SK-N-SH (cell line): ENCODE measurements at regions not wholly inside any gene's neighbourhood (a gene's known extent, or its start where the extent isn't known, plus 50 kb on each side); places are given as distances from the start of the nearest gene placed in this dataset.
A peak's percentile ranks its signal among the peaks of the same experiment; 100 is the strongest.

ENCODE experiments used
- CTCF ChIA-PET: fragments of 300-600, 350-600 bp; formaldehyde crosslinking; extraction: SDS; loops from one replicate; lab custom pipeline; 2021; lab: Yijun Ruan, JAX
- POLR2A ChIA-PET: fragments of 350-600 bp; sonication (Branson Sonifier 250); formaldehyde crosslinking; extraction: SDS; loops from one replicate; lab custom pipeline; 2020; ENCODE audit warnings: antibody characterized with exemption, inconsistent platforms; lab: Yijun Ruan, JAX
- DNase-seq: peaks from one replicate; pipeline ENCODE4 v3.0.0; 2012
- H2AFZ ChIP-seq: fragments of 200-600 bp; sonication (generic); 2 replicates; pipeline ENCODE4 v1.8.1; 2016; ENCODE audit warnings: antibody characterized with exemption, mild to moderate bottlenecking, low read depth
- H3F3A ChIP-seq: fragments of 200-600 bp; sonication (generic); replicated peaks from 2 replicates; pipeline ENCODE3; 2016; ENCODE audit warnings: antibody characterized with exemption, mild to moderate bottlenecking; ENCODE audit not compliant: insufficient read depth
- H3K27ac ChIP-seq, 2 experiments: fragments of 200-500 bp in 1 of 2; fragments of 200-600 bp in 1 of 2; sonication (Bioruptor generic) in 1 of 2; sonication (generic), shearing (Covaris generic) in 1 of 2; 2 replicates each; pipeline versions ENCODE4 v1.5.1 to v1.6.1; 2014 to 2016; ENCODE audit warnings: low read depth in 2 of 2, inconsistent platforms in 1 of 2, low read length in 1 of 2, mild to moderate bottlenecking in 1 of 2, mixed read lengths in 1 of 2
- H3K27me3 ChIP-seq: fragments of 200-600 bp; sonication (generic), shearing (Covaris generic); 2 replicates; pipeline ENCODE4 v1.6.1; 2016; ENCODE audit warnings: mixed run types; ENCODE audit not compliant: insufficient read depth
- H3K36me3 ChIP-seq, 2 experiments: fragments of 200-500 bp in 1 of 2; fragments of 200-600 bp in 1 of 2; sonication (Bioruptor generic) in 1 of 2; sonication (generic) in 1 of 2; replicated peaks in 1 of 2; 2 replicates each; pipeline versions ENCODE3 to v1.5.1; 2014 to 2016; ENCODE audit warnings: low read length in 1 of 2, mild to moderate bottlenecking in 1 of 2; ENCODE audit not compliant: insufficient read depth in 2 of 2, control insufficient read depth in 1 of 2
- H3K4me1 ChIP-seq, 2 experiments: fragments of 200-500 bp in 1 of 2; fragments of 200-600 bp in 1 of 2; sonication (Bioruptor generic) in 1 of 2; sonication (generic), shearing (Covaris generic) in 1 of 2; 2 replicates each; pipeline versions ENCODE4 v1.5.1 to v1.6.1; 2014 to 2016; ENCODE audit warnings: low read depth in 1 of 2, low read length in 1 of 2, mixed run types in 1 of 2; ENCODE audit not compliant: insufficient read depth in 2 of 2, control insufficient read depth in 1 of 2
- H3K4me2 ChIP-seq: fragments of 200-600 bp; sonication (generic), shearing (Covaris generic); 2 replicates; pipeline ENCODE4 v1.6.1; 2017; ENCODE audit warnings: mixed run types
- H3K4me3 ChIP-seq, 2 experiments: fragments of 200-500 bp in 1 of 2; fragments of 200-600 bp in 1 of 2; sonication (Bioruptor generic) in 1 of 2; sonication (generic), shearing (Covaris generic) in 1 of 2; 2 replicates each; pipeline versions ENCODE4 v1.5.1 to v1.8.1; 2014 to 2016; ENCODE audit warnings: low read depth in 2 of 2, inconsistent platforms in 1 of 2, low read length in 1 of 2, mild to moderate bottlenecking in 1 of 2, mixed read lengths in 1 of 2, moderate library complexity in 1 of 2
- H3K79me2 ChIP-seq: fragments of 200-600 bp; sonication (generic); 2 replicates; pipeline ENCODE4 v1.8.1; 2017; ENCODE audit warnings: mild to moderate bottlenecking; ENCODE audit not compliant: insufficient read depth
- H3K9ac ChIP-seq: fragments of 200-600 bp; sonication (generic); 2 replicates; pipeline ENCODE4 v1.6.1; 2017; ENCODE audit warnings: mixed run types
- H3K9me2 ChIP-seq: fragments of 200-600 bp; sonication (generic); 2 replicates; pipeline ENCODE4 v1.6.1; 2017; ENCODE audit warnings: mixed run types
- H3K9me3 ChIP-seq: fragments of 200-600 bp; sonication (generic); 2 replicates; pipeline ENCODE4 v1.6.1; 2017; ENCODE audit warnings: mixed run types, mild to moderate bottlenecking, moderate library complexity
- H4K20me1 ChIP-seq: fragments of 200-600 bp; sonication (generic); 2 replicates; pipeline ENCODE4 v1.6.1; 2017; ENCODE audit warnings: mild to moderate bottlenecking, mixed run types; ENCODE audit not compliant: insufficient read depth
- ELF1 ChIP-seq: IDR thresholded peaks from 2 replicates; pipeline ENCODE4 v1.4.0; 2012
- EP300 ChIP-seq, 2 experiments: IDR thresholded peaks; 2 replicates each; pipeline versions ENCODE4 v1.4.0 to v1.6.1; 2012; ENCODE audit warnings: borderline replicate concordance in 1 of 2, low read depth in 1 of 2, low read length in 1 of 2
- FOXJ3 ChIP-seq: sonication (generic); formaldehyde crosslinking; IDR thresholded peaks from 2 replicates; pipeline ENCODE4 v1.5.1; 2020; ENCODE audit warnings: mild to moderate bottlenecking, missing genetic modification reagents
- MEF2A ChIP-seq: IDR thresholded peaks from 2 replicates; pipeline ENCODE4 v1.4.0; 2012; ENCODE audit warnings: low read depth, borderline replicate concordance
- MXI1 ChIP-seq: IDR thresholded peaks from 2 replicates; pipeline ENCODE4 v1.6.1; 2012; ENCODE audit warnings: mild to moderate bottlenecking, low read depth, low read length, improper control_type of control experiment
- NFIC ChIP-seq: IDR thresholded peaks from 2 replicates; pipeline ENCODE4 v1.4.0; 2012; ENCODE audit warnings: borderline replicate concordance
- POLR2AphosphoS5 ChIP-seq: IDR thresholded peaks from 2 replicates; pipeline ENCODE4 v1.6.1; 2012; ENCODE audit warnings: low read depth, low read length
- RFX5 ChIP-seq: IDR thresholded peaks from 2 replicates; pipeline ENCODE4 v1.6.1; 2012; ENCODE audit warnings: mild to moderate bottlenecking, improper control_type of control experiment, low read length
- RXRA ChIP-seq: IDR thresholded peaks from 2 replicates; pipeline ENCODE4 v1.4.0; 2012; ENCODE audit warnings: low read depth, mild to moderate bottlenecking, borderline replicate concordance
- SIN3A ChIP-seq: IDR thresholded peaks from 2 replicates; pipeline ENCODE4 v1.6.1; 2012; ENCODE audit warnings: low read depth, mild to moderate bottlenecking, low read length, moderate library complexity, borderline replicate concordance
- SMC3 ChIP-seq: IDR thresholded peaks from 2 replicates; pipeline ENCODE4 v1.6.1; 2012; ENCODE audit warnings: low read depth, low read length, improper control_type of control experiment
- TCF12 ChIP-seq: IDR thresholded peaks from 2 replicates; pipeline ENCODE4 v1.4.0; 2012
- WGBS: methylation state at CpG from one replicate; pipeline ENCODE4 v1.1.6; 2017; ENCODE audit warnings: low lambda C conversion rate; 5-methylcytosine and 5-hydroxymethylcytosine counted together
- TF ChIP-seq, protein P1 (sequence below): fragments of 150-350 bp; IDR thresholded peaks from 2 replicates; pipeline ENCODE4 v1.6.1; 2016; ENCODE audit warnings: mild to moderate bottlenecking, low read depth, low read length
- TF ChIP-seq, protein P2 (sequence below): IDR thresholded peaks from 2 replicates; pipeline ENCODE4 v1.4.0; 2012; ENCODE audit warnings: low read depth, borderline replicate concordance
- TF ChIP-seq, protein P3 (sequence below): IDR thresholded peaks from 2 replicates; pipeline ENCODE4 v1.6.1; 2012; ENCODE audit warnings: mild to moderate bottlenecking, low read depth, low read length, moderate library complexity
- TF ChIP-seq, protein P4 (sequence below): fragments of 200-600 bp; sonication (generic); IDR thresholded peaks from 2 replicates; pipeline ENCODE4 v1.6.1; 2017; ENCODE audit warnings: antibody characterized with exemption, mild to moderate bottlenecking, moderate library complexity

DNA sequence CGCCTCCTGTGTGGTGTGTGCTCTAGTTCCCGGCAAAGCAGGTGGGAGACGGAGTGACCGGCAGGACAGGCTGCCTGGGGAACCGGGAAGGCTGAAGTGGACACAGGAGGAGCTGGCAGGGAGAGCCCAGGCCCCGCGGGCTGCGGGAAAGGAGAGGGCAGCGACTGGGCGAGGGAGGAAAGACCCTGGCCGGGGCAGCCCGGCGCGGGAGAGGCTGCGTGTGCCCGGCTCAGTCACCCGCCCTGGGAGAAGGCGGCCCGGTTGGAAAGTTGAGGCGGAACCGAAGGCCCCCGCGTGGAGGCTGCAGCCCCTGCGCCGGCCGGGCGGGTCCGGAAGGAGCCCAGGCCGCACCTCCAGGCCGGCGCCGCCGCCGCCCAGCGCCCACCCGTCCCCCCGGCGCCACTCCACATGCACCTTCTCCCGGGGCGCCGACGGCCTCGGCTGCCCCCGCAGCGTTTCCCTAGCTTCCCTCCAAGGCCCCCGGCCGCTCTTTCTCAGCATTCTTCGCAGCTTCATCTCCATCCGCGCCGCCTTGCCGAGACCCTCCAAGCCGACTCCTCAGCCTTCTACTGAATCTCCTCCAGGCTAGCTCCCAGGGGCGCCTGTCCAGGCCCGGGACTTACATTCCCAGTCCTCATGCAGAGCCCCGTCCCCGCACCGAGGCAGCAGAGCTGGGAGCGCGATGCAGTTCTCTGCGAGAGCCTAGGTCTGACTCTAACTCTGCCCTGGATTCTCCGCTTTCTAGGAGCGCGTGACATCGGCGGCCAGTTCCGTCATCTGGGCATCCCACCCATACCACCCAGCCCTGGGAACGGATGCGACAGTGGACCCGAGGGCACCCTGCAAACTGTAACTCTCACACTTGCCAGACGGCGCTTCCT, 152.0 kb downstream of the ERCC6L2 start:
- Histone ChIP-seq H3K4me3 (no peak overlapping the region), H3K4me1 (peaks cover 0 to 14% of the 10 kb centered on the region in 2 experiments; a peak in 1 of 4 replicates), H3K79me2 (no peaks in the 10 kb centered on the region), H3K36me3 (no peaks in the 10 kb centered on the region), H3K9me3 (no peaks in the 10 kb centered on the region), H3K4me2 (no peak overlapping the region), H3K9ac (no peak overlapping the region), H3K27me3 (peaks cover under 1% of the 10 kb centered on the region; the same call in 1 of the 2 replicates), H2AFZ (no peak overlapping the region), H3K9me2 (no peaks in the 10 kb centered on the region), H4K20me1 (no peaks in the 10 kb centered on the region), H3K27ac (no peak overlapping the region), H3F3A (no peaks in the 10 kb centered on the region)
- peak; percentile 41 for DNase-seq
- WGBS: 91% methylated on average over 66 of the region's 72 CpGs
- ChIA-PET POLR2A (no interaction called here), CTCF (no interaction called here)
- TF ChIP-seq MEF2A (no peak), NFIC (no peak), POLR2AphosphoS5 (no peak), RXRA (no peak), TCF12 (no peak), EP300 (IDR thresholded peaks at IDR 0.05; ENCODE audit: borderline replicate concordance in 1 of 2, low read depth in 1 of 2, low read length in 1 of 2) (no peak), SMC3 (no peak), SIN3A (no peak), ELF1 (no peak), MXI1 (no peak), FOXJ3 (CRISPR knock-in tag) (no peak), RFX5 (no peak)
- TF ChIP-seq, protein P1, sequence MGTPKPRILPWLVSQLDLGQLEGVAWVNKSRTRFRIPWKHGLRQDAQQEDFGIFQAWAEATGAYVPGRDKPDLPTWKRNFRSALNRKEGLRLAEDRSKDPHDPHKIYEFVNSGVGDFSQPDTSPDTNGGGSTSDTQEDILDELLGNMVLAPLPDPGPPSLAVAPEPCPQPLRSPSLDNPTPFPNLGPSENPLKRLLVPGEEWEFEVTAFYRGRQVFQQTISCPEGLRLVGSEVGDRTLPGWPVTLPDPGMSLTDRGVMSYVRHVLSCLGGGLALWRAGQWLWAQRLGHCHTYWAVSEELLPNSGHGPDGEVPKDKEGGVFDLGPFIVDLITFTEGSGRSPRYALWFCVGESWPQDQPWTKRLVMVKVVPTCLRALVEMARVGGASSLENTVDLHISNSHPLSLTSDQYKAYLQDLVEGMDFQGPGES: no peak
- TF ChIP-seq, protein P2, sequence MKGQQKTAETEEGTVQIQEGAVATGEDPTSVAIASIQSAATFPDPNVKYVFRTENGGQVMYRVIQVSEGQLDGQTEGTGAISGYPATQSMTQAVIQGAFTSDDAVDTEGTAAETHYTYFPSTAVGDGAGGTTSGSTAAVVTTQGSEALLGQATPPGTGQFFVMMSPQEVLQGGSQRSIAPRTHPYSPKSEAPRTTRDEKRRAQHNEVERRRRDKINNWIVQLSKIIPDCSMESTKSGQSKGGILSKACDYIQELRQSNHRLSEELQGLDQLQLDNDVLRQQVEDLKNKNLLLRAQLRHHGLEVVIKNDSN: no peak
- TF ChIP-seq, protein P3, sequence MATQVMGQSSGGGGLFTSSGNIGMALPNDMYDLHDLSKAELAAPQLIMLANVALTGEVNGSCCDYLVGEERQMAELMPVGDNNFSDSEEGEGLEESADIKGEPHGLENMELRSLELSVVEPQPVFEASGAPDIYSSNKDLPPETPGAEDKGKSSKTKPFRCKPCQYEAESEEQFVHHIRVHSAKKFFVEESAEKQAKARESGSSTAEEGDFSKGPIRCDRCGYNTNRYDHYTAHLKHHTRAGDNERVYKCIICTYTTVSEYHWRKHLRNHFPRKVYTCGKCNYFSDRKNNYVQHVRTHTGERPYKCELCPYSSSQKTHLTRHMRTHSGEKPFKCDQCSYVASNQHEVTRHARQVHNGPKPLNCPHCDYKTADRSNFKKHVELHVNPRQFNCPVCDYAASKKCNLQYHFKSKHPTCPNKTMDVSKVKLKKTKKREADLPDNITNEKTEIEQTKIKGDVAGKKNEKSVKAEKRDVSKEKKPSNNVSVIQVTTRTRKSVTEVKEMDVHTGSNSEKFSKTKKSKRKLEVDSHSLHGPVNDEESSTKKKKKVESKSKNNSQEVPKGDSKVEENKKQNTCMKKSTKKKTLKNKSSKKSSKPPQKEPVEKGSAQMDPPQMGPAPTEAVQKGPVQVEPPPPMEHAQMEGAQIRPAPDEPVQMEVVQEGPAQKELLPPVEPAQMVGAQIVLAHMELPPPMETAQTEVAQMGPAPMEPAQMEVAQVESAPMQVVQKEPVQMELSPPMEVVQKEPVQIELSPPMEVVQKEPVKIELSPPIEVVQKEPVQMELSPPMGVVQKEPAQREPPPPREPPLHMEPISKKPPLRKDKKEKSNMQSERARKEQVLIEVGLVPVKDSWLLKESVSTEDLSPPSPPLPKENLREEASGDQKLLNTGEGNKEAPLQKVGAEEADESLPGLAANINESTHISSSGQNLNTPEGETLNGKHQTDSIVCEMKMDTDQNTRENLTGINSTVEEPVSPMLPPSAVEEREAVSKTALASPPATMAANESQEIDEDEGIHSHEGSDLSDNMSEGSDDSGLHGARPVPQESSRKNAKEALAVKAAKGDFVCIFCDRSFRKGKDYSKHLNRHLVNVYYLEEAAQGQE: no peak
- TF ChIP-seq, protein P4, sequence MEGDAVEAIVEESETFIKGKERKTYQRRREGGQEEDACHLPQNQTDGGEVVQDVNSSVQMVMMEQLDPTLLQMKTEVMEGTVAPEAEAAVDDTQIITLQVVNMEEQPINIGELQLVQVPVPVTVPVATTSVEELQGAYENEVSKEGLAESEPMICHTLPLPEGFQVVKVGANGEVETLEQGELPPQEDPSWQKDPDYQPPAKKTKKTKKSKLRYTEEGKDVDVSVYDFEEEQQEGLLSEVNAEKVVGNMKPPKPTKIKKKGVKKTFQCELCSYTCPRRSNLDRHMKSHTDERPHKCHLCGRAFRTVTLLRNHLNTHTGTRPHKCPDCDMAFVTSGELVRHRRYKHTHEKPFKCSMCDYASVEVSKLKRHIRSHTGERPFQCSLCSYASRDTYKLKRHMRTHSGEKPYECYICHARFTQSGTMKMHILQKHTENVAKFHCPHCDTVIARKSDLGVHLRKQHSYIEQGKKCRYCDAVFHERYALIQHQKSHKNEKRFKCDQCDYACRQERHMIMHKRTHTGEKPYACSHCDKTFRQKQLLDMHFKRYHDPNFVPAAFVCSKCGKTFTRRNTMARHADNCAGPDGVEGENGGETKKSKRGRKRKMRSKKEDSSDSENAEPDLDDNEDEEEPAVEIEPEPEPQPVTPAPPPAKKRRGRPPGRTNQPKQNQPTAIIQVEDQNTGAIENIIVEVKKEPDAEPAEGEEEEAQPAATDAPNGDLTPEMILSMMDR: no peak
